ENCODE measurements at regions not wholly inside any gene's neighbourhood (a gene's known extent, or its start where the extent isn't known, plus 50 kb on each side); places are given as distances from the start of the nearest gene placed in this dataset.
A peak's percentile ranks its signal among the peaks of the same experiment; 100 is the strongest.

DNA sequence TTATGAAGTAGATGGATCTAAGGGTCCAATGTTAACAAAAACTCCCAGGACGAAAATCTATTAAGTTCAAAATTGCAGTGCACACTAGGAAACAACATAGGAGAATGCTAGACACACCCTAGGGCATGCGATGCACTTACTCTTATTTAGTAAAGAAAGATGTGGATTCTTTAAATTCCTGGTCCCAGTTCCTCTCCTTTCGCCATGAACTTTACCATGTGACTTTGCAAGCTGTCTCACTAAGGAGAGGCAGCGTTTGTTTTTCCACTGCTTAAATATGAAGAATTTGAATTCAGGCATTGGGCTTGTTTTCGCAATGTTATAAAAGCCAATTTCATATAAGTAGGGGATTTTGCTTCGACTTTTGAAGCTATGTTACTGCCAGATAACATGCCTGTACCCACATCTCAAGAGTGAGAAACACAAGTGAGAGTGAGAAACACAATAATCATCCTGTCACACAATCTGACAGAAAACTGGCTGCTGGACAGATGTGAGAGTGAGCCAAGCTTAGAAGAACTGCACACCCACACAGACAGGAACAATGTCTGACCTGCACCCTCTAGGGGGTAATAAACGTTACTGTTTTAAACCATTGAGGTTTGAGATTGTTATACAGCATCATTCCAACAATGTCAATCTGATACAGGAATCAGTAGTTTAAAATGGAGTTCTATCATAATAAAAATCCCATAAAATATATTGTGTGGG lies 1308.4 kb downstream of the SLITRK5 start:
- H3K4me3 ChIP-seq (ENCODE audit: low read length) = no peak overlapping the region
- no peaks in the 10 kb centered on the region for H3K9me3 ChIP-seq (ENCODE audit: insufficient read depth, low read length)
- no peak overlapping the region for H3K4me2 ChIP-seq (ENCODE audit: low read length)
- no peak overlapping the region for H3K9ac ChIP-seq (ENCODE audit: low read length)
- H4K20me1 ChIP-seq (ENCODE audit: insufficient read depth, low read length) = no peaks in the 10 kb centered on the region
- no peaks in the 10 kb centered on the region for H3K4me1 ChIP-seq (ENCODE audit: low read length)
- H3K36me3 ChIP-seq (replicated peaks; ENCODE audit: low read depth, low read length) = no peaks in the 10 kb centered on the region
- H2AFZ ChIP-seq (ENCODE audit: low read depth, low read length) = 0 out of 2 replicates have a peak overlapping the region, but pooled peaks have one; percentile 5
- no peaks in the 10 kb centered on the region for H3K27me3 ChIP-seq (ENCODE audit: low read depth, low read length)
- no peaks in the 10 kb centered on the region for H3K79me2 ChIP-seq (ENCODE audit: low read length)
- no peak overlapping the region for H3K27ac ChIP-seq (ENCODE audit: low read length)
- TF ChIP-seq EZH2phosphoT487 (IDR thresholded peaks at IDR 0.05; ENCODE audit: low read depth) = no peak
- TF ChIP-seq, protein P1, sequence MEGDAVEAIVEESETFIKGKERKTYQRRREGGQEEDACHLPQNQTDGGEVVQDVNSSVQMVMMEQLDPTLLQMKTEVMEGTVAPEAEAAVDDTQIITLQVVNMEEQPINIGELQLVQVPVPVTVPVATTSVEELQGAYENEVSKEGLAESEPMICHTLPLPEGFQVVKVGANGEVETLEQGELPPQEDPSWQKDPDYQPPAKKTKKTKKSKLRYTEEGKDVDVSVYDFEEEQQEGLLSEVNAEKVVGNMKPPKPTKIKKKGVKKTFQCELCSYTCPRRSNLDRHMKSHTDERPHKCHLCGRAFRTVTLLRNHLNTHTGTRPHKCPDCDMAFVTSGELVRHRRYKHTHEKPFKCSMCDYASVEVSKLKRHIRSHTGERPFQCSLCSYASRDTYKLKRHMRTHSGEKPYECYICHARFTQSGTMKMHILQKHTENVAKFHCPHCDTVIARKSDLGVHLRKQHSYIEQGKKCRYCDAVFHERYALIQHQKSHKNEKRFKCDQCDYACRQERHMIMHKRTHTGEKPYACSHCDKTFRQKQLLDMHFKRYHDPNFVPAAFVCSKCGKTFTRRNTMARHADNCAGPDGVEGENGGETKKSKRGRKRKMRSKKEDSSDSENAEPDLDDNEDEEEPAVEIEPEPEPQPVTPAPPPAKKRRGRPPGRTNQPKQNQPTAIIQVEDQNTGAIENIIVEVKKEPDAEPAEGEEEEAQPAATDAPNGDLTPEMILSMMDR (IDR thresholded peaks at IDR 0.05; ENCODE audit: low read depth, low read length) = peak; percentile 51

- H3K27me3 ChIP-seq (ENCODE audit: low read depth, low read length) = no peaks in the 10 kb centered on the region
- peaks cover 3% of the 10 kb centered on the region; the same call in 1 of the 2 replicates for H3K9me3 ChIP-seq (ENCODE audit: insufficient read depth, low read length)
- no peaks in the 10 kb centered on the region for H4K20me1 ChIP-seq (ENCODE audit: insufficient read depth, low read length)
- TF ChIP-seq, protein P1 (IDR thresholded peaks at IDR 0.05; ENCODE audit: low read depth, low read length) = no peak
- TF ChIP-seq EZH2phosphoT487 (IDR thresholded peaks at IDR 0.05; ENCODE audit: low read depth) = no peak
- no peak overlapping the region for H3K27ac ChIP-seq (ENCODE audit: low read length)
- H3K36me3 ChIP-seq (replicated peaks; ENCODE audit: low read depth, low read length) = no peaks in the 10 kb centered on the region
- H3K4me1 ChIP-seq (ENCODE audit: low read length) = no peaks in the 10 kb centered on the region
- H3K79me2 ChIP-seq (ENCODE audit: low read length) = no peaks in the 10 kb centered on the region
- H3K4me3 ChIP-seq (ENCODE audit: low read length) = no peak overlapping the region
- H2AFZ ChIP-seq (ENCODE audit: low read depth, low read length) = no peak overlapping the region
- no peak overlapping the region for H3K9ac ChIP-seq (ENCODE audit: low read length)
- H3K4me2 ChIP-seq (ENCODE audit: low read length) = no peak overlapping the region
These were observed 1332.5 kb downstream of the SLITRK5 start for GRCh38 chr13:89003656-89004055.

GRCh38 chr13:89011615-89012014 lies 1340.4 kb downstream of the SLITRK5 start:
- Histone ChIP-seq H3K9me3 (ENCODE audit: insufficient read depth, low read length) (peaks cover 3% of the 10 kb centered on the region; the same call in 1 of the 2 replicates), H3K79me2 (ENCODE audit: low read length) (no peaks in the 10 kb centered on the region), H3K4me1 (ENCODE audit: low read length) (no peaks in the 10 kb centered on the region), H2AFZ (ENCODE audit: low read depth, low read length) (no peak overlapping the region), H3K4me3 (ENCODE audit: low read length) (no peak overlapping the region), H4K20me1 (ENCODE audit: insufficient read depth, low read length) (no peaks in the 10 kb centered on the region), H3K4me2 (ENCODE audit: low read length) (no peak overlapping the region), H3K27ac (ENCODE audit: low read length) (no peak overlapping the region), H3K36me3 (replicated peaks; ENCODE audit: low read depth, low read length) (no peaks in the 10 kb centered on the region), H3K9ac (ENCODE audit: low read length) (no peak overlapping the region), H3K27me3 (ENCODE audit: low read depth, low read length) (no peaks in the 10 kb centered on the region)
- TF ChIP-seq, protein P1 (IDR thresholded peaks at IDR 0.05; ENCODE audit: low read depth, low read length) = no peak
- no peak for TF ChIP-seq EZH2phosphoT487 (IDR thresholded peaks at IDR 0.05; ENCODE audit: low read depth)

GRCh38 chr13:89027694-89028306 lies 1356.6 kb downstream of the SLITRK5 start:
- H3K4me1 ChIP-seq (ENCODE audit: low read length) = no peaks in the 10 kb centered on the region
- H3K36me3 ChIP-seq (replicated peaks; ENCODE audit: low read depth, low read length) = no peaks in the 10 kb centered on the region
- no peaks in the 10 kb centered on the region for H3K79me2 ChIP-seq (ENCODE audit: low read length)
- no peak overlapping the region for H2AFZ ChIP-seq (ENCODE audit: low read depth, low read length)
- H3K9ac ChIP-seq (ENCODE audit: low read length) = no peak overlapping the region
- H3K9me3 ChIP-seq (ENCODE audit: insufficient read depth, low read length) = 0 out of 2 replicates have a peak, but pooled peaks cover 4% of the 10 kb centered on the region
- no peak overlapping the region for H3K4me3 ChIP-seq (ENCODE audit: low read length)
- H4K20me1 ChIP-seq (ENCODE audit: insufficient read depth, low read length) = no peaks in the 10 kb centered on the region
- H3K27me3 ChIP-seq (ENCODE audit: low read depth, low read length) = no peaks in the 10 kb centered on the region
- no peak overlapping the region for H3K4me2 ChIP-seq (ENCODE audit: low read length)
- TF ChIP-seq EZH2phosphoT487 (IDR thresholded peaks at IDR 0.05; ENCODE audit: low read depth) = no peak
- TF ChIP-seq, protein P1 (IDR thresholded peaks at IDR 0.05; ENCODE audit: low read depth, low read length) = no peak
- H3K27ac ChIP-seq (ENCODE audit: low read length) = no peak overlapping the region

All from OCI-LY3 (cell line).